Nephron (organoid): ENCODE measurements at regions not wholly inside any gene's neighbourhood (a gene's known extent, or its start where the extent isn't known, plus 50 kb on each side); places are given as distances from the start of the nearest gene placed in this dataset.

Source experiments
- H3K27ac Mint-ChIP-seq, 3 experiments: 2 replicates each; pipeline ENCODE4 v1.8.0; 2020; ENCODE audit warnings: mixed read lengths in 3 of 3, mild to moderate bottlenecking in 2 of 3, moderate library complexity in 1 of 3
- H3K27me3 Mint-ChIP-seq: 2 replicates; pipeline ENCODE4 v1.8.0; 2021; ENCODE audit warnings: low read depth, mild to moderate bottlenecking, moderate library complexity, mixed read lengths
- H3K36me3 Mint-ChIP-seq: 2 replicates; pipeline ENCODE4 v1.8.0; 2020; ENCODE audit warnings: low read depth, mixed read lengths
- H3K4me1 Mint-ChIP-seq: 2 replicates; pipeline ENCODE4 v1.8.0; 2020; ENCODE audit warnings: mixed read lengths
- H3K4me3 Mint-ChIP-seq, 3 experiments: 2 replicates each; pipeline ENCODE4 v1.8.0; 2020; ENCODE audit warnings: mild to moderate bottlenecking in 3 of 3, mixed read lengths in 3 of 3, moderate library complexity in 2 of 3
- H3K9me3 Mint-ChIP-seq: 2 replicates; pipeline ENCODE4 v1.8.0; 2020; ENCODE audit warnings: mixed read lengths
- CTCF ChIP-seq, 3 experiments: fragments of 200-600 bp; sonication (generic); IDR thresholded peaks; one replicate each; pipeline ENCODE4 v1.5.0; 2021; ENCODE audit warnings: antibody characterized with exemption in 3 of 3; ENCODE audit not compliant: unreplicated experiment in 3 of 3

- peaks cover 8% of the 10 kb centered on the region for H3K27me3 Mint-ChIP-seq
- peaks cover 77% of the 10 kb centered on the region for H3K4me1 Mint-ChIP-seq
- peak overlapping the region; percentile 73 to 87 (median 86) for H3K27ac Mint-ChIP-seq
- H3K9me3 Mint-ChIP-seq = no peaks in the 10 kb centered on the region
- no peaks in the 10 kb centered on the region for H3K36me3 Mint-ChIP-seq
- H3K4me3 Mint-ChIP-seq = peak overlapping the region in 1 of 3 experiments; percentile 26
- no peak for TF ChIP-seq CTCF (IDR thresholded peaks at IDR 0.05; ENCODE audit: unreplicated experiment in 3 of 3)
Observed at GRCh38 chr10:94104316-94105000, 110.7 kb downstream of the PLCE1 start.

DNA sequence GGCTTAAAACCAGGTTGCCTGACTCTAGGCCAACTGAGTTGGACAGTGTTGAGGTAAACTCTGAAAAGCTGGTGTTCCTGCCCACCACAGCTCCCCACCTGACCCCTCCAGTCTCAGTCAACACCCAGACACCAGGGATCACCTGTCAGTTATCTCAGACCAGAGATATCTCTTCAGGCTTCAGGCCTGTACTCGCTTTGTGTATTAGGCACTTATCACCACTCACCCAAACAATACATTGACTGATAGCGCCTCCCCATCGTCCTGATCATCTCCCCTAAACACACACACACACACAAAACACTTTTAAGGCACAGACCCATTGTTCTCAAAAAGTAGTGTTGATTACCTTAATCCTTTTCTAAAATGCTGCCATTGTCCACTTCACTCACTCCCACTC, 111.5 kb downstream of the PLCE1 start:
- no peak overlapping the region for H3K4me3 Mint-ChIP-seq
- H3K9me3 Mint-ChIP-seq = no peaks in the 10 kb centered on the region
- H3K4me1 Mint-ChIP-seq = peaks cover 70% of the 10 kb centered on the region
- peak overlapping the region; percentile 10 to 86 (median 68) for H3K27ac Mint-ChIP-seq
- peaks cover 8% of the 10 kb centered on the region for H3K27me3 Mint-ChIP-seq
- H3K36me3 Mint-ChIP-seq = no peaks in the 10 kb centered on the region
- TF ChIP-seq CTCF (IDR thresholded peaks at IDR 0.05; ENCODE audit: unreplicated experiment in 3 of 3) = no peak

GRCh38 chr10:94107191-94107590, 113.5 kb downstream of the PLCE1 start:
- Mint-ChIP-seq H3K27me3 (peaks cover 4% of the 10 kb centered on the region), H3K9me3 (no peaks in the 10 kb centered on the region), H3K27ac (peak overlapping the region in 1 of 3 experiments; percentile 11), H3K4me3 (no peak overlapping the region), H3K4me1 (peaks cover 70% of the 10 kb centered on the region), H3K36me3 (no peaks in the 10 kb centered on the region)
- no peak for TF ChIP-seq CTCF (IDR thresholded peaks at IDR 0.05; ENCODE audit: unreplicated experiment in 3 of 3)

DNA sequence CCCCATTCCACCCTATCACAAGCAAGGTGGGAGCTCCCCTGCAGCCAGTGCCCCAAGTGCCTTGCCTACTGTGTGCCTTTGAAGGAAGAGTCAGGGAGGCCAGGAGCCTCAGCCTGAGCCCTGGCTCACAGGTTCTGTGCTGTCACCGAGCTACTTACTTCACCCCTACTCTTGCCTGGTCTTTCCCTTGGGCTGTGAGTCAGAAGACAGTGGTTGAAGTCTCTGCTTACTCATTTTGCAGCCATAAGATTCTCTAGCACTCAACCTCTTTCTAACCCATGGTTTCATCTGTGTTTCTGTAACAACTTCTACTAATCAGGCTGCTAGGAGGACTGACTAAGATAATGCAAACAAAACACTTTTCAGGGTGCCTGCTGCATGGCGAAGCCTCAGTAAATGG, 114.5 kb downstream of the PLCE1 start:
- Mint-ChIP-seq H3K27me3 (peaks cover 4% of the 10 kb centered on the region), H3K9me3 (no peaks in the 10 kb centered on the region), H3K4me3 (no peak overlapping the region), H3K27ac (no peak overlapping the region), H3K4me1 (peaks cover 60% of the 10 kb centered on the region), H3K36me3 (no peaks in the 10 kb centered on the region)
- TF ChIP-seq CTCF (IDR thresholded peaks at IDR 0.05; ENCODE audit: unreplicated experiment in 3 of 3) = no peak

GRCh38 chr10:94111367-94111766, 117.6 kb downstream of the PLCE1 start:
- peak overlapping the region; percentile 35 to 69 (median 39) for H3K27ac Mint-ChIP-seq
- peaks cover 31% of the 10 kb centered on the region for H3K4me1 Mint-ChIP-seq
- peaks cover 4% of the 10 kb centered on the region for H3K36me3 Mint-ChIP-seq
- H3K9me3 Mint-ChIP-seq = peaks cover 8% of the 10 kb centered on the region
- peaks cover 4% of the 10 kb centered on the region for H3K27me3 Mint-ChIP-seq
- no peak overlapping the region for H3K4me3 Mint-ChIP-seq
- no peak for TF ChIP-seq CTCF (IDR thresholded peaks at IDR 0.05; ENCODE audit: unreplicated experiment in 3 of 3)

DNA sequence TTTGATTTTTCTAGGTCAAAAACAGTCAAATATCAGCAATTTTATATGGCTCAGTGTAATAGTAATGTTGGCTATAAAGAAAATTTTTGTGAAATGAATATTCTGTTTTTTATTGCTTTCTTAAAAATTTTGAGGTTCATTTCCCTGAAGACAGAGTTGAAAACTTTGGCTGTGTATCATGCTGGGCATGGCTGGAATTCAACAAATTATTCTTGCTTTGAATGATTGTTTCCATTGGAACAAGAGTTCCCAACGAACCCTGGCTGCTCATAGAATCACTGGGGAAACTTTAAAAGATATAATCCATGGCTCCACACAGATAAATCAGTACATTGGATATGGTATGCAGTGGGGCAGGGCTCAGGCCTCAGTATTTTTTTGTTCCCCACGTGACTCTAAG, 118.6 kb downstream of the PLCE1 start:
- peaks cover 4% of the 10 kb centered on the region for H3K27me3 Mint-ChIP-seq
- no peak overlapping the region for H3K27ac Mint-ChIP-seq
- H3K36me3 Mint-ChIP-seq = peaks cover 4% of the 10 kb centered on the region
- TF ChIP-seq CTCF (IDR thresholded peaks at IDR 0.05; ENCODE audit: unreplicated experiment in 3 of 3) = no peak
- peaks cover 8% of the 10 kb centered on the region for H3K9me3 Mint-ChIP-seq
- peaks cover 21% of the 10 kb centered on the region for H3K4me1 Mint-ChIP-seq
- H3K4me3 Mint-ChIP-seq = no peak overlapping the region
